PC-3 (cell line): ENCODE measurements at regions not wholly inside any gene's neighbourhood (a gene's known extent, or its start where the extent isn't known, plus 50 kb on each side); places are given as distances from the start of the nearest gene placed in this dataset.

Source experiments
- ATAC-seq: fragments of 200-7000 bp; cut with Tn5 transposase; 2 replicates; pipeline ENCODE4 v1.9.1; 2020; ENCODE audit warnings: mild to moderate bottlenecking, moderate library complexity
- BruUV-seq: library from RNA; stranded (reverse); fragments of 400-500 nt; replicated peaks from 2 replicates; lab custom pipeline; 2021; lab: Mats Ljungman, UMichigan
- CTCF ChIA-PET: fragments of 300-600 bp; sonication (Branson Sonifier 250); formaldehyde crosslinking; loops from one replicate; lab custom pipeline; 2022; ENCODE audit warnings: antibody characterized with exemption; lab: Charles Lee
- POLR2A ChIA-PET: fragments of 300-600 bp; sonication (Branson Sonifier 250); formaldehyde crosslinking; loops from one replicate; lab custom pipeline; 2022; ENCODE audit warnings: antibody characterized with exemption; ENCODE audit not compliant: unreplicated experiment; lab: Charles Lee
- DNase-seq: peaks from one replicate; pipeline ENCODE4 v3.0.0-alpha.2; 2015
- H2AFZ ChIP-seq: fragments of 300-600 bp; sonication (generic); 2 replicates; pipeline ENCODE4 v1.6.0; 2016; ENCODE audit warnings: antibody characterized with exemption, low read length
- H3F3A ChIP-seq: fragments of 300-600 bp; sonication (generic); one replicate; pipeline ENCODE4 v1.6.0; 2017; ENCODE audit warnings: antibody characterized with exemption, low read length, control low read depth, mild to moderate bottlenecking; ENCODE audit not compliant: unreplicated experiment
- H3K27ac ChIP-seq: fragments of 300-600 bp; sonication (generic); 2 replicates; pipeline ENCODE4 v1.5.1; 2016; ENCODE audit warnings: mild to moderate bottlenecking, low read length
- H3K27me3 ChIP-seq: fragments of 300-600 bp; sonication (generic); 2 replicates; pipeline ENCODE4 v1.6.1; 2016; ENCODE audit warnings: low read length, mixed read lengths
- H3K36me3 ChIP-seq: fragments of 300-600 bp; sonication (generic); 2 replicates; pipeline ENCODE4 v1.6.1; 2016; ENCODE audit warnings: low read depth, mixed run types, low read length, mixed read lengths
- H3K4me1 ChIP-seq: fragments of 300-600 bp; sonication (generic); 2 replicates; pipeline ENCODE4 v1.5.1; 2016; ENCODE audit warnings: low read length; ENCODE audit not compliant: insufficient read depth
- H3K4me2 ChIP-seq: fragments of 300-600 bp; sonication (generic); 2 replicates; pipeline ENCODE4 v1.6.0; 2016; ENCODE audit warnings: low read length
- H3K4me3 ChIP-seq: fragments of 300-600 bp; sonication (generic); 2 replicates; pipeline ENCODE4 v1.5.1; 2016; ENCODE audit warnings: mild to moderate bottlenecking, low read length, mixed read lengths
- H3K79me2 ChIP-seq: fragments of 300-600 bp; sonication (generic); 2 replicates; pipeline ENCODE4 v1.6.1; 2017; ENCODE audit warnings: low read length, mixed read lengths
- H3K9ac ChIP-seq: fragments of 300-600 bp; sonication (generic); 2 replicates; pipeline ENCODE4 v1.6.0; 2016; ENCODE audit warnings: mild to moderate bottlenecking, low read length
- H3K9me2 ChIP-seq: fragments of 300-600 bp; sonication (generic); replicated peaks from 2 replicates; pipeline ENCODE4 v1.6.1; 2016; ENCODE audit warnings: mixed run types, low read length, mixed read lengths
- H3K9me3 ChIP-seq: fragments of 300-600 bp; sonication (generic); 2 replicates; pipeline ENCODE4 v1.6.1; 2016; ENCODE audit warnings: low read length, mixed read lengths
- H4K20me1 ChIP-seq: fragments of 300-600 bp; sonication (generic); 2 replicates; pipeline ENCODE4 v1.6.1; 2016; ENCODE audit warnings: low read length, mixed read lengths
- EZH2 ChIP-seq: fragments of 300-600 bp; sonication (generic); IDR thresholded peaks from one replicate; pipeline ENCODE4 v1.6.1; 2017; ENCODE audit warnings: antibody characterized with exemption, mild to moderate bottlenecking, low read length; ENCODE audit not compliant: unreplicated experiment
- EZH2phosphoT487 ChIP-seq: fragments of 300-600 bp; sonication (generic); IDR thresholded peaks from 2 replicates; pipeline ENCODE4 v1.6.1; 2018; ENCODE audit warnings: mild to moderate bottlenecking, antibody characterized with exemption, low read length, borderline replicate concordance
- intact Hi-C: fragments of 100-400 bp; cut with micrococcal nuclease; formaldehyde crosslinking; loops from 2 replicates; pipeline ENCODE4 v1.9.0; 2023
- TF ChIP-seq, protein P1 (sequence below): fragments of 300-600 bp; sonication (generic); conservative IDR thresholded peaks from 2 replicates; pipeline ENCODE4 v1.5.1; 2017; ENCODE audit warnings: antibody characterized with exemption, low read depth, mild to moderate bottlenecking, low read length

- H3K9ac ChIP-seq, result no peak overlapping the region
Observed at GRCh38 chr18:67376372-67376771, 140.1 kb downstream of the DSEL start.

DNA sequence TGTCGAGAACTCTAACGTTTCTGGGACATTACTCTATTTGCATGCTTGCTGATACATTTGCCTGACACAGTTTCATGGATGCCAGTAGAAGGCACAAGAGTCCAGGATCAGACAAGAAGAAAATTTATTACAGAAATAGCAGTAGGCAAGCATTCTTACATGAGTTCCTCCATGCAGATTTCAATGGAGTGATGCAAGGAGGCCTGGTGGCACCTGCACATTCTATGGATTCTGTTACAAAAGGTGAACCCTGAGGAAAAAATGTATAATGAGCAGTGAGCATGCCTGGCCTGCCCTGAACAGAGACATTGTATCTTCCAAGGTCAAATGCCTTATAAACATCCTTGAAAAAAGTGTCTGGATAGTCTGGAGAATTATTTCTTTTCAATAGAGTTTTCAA lies 142.9 kb downstream of the DSEL start:
- ATAC-seq, result no peak
- Histone ChIP-seq H3K27ac (no peak overlapping the region), H3K9me2 (no peaks in the 10 kb centered on the region), H3K4me3 (no peak overlapping the region), H3K9ac (no peak overlapping the region), H4K20me1 (no peaks in the 10 kb centered on the region), H3K4me2 (no peak overlapping the region), H3K79me2 (no peaks in the 10 kb centered on the region), H3K9me3 (no peaks in the 10 kb centered on the region), H3K36me3 (no peaks in the 10 kb centered on the region), H2AFZ (no peak overlapping the region), H3F3A (no peaks in the 10 kb centered on the region), H3K4me1 (no peaks in the 10 kb centered on the region), H3K27me3 (no peaks in the 10 kb centered on the region)
- CTCF ChIA-PET, result no interaction called here
- no peak for DNase-seq
- intact Hi-C loops, result no loop called here
- TF ChIP-seq EZH2, result no peak
- no peak for TF ChIP-seq EZH2phosphoT487
- TF ChIP-seq, protein P1, sequence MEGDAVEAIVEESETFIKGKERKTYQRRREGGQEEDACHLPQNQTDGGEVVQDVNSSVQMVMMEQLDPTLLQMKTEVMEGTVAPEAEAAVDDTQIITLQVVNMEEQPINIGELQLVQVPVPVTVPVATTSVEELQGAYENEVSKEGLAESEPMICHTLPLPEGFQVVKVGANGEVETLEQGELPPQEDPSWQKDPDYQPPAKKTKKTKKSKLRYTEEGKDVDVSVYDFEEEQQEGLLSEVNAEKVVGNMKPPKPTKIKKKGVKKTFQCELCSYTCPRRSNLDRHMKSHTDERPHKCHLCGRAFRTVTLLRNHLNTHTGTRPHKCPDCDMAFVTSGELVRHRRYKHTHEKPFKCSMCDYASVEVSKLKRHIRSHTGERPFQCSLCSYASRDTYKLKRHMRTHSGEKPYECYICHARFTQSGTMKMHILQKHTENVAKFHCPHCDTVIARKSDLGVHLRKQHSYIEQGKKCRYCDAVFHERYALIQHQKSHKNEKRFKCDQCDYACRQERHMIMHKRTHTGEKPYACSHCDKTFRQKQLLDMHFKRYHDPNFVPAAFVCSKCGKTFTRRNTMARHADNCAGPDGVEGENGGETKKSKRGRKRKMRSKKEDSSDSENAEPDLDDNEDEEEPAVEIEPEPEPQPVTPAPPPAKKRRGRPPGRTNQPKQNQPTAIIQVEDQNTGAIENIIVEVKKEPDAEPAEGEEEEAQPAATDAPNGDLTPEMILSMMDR, result no peak
- POLR2A ChIA-PET, result no interaction called here
- no TSS peak for BruUV-seq

More at GRCh38 chr18:67376372-67376771, 140.1 kb downstream of the DSEL start:
- TF ChIP-seq EZH2, result no peak
- TF ChIP-seq, protein P1, result no peak
- no peak for TF ChIP-seq EZH2phosphoT487
- no peaks in the 10 kb centered on the region for H3F3A ChIP-seq
- H3K4me1 ChIP-seq, result no peaks in the 10 kb centered on the region
- no peaks in the 10 kb centered on the region for H3K36me3 ChIP-seq
- no peaks in the 10 kb centered on the region for H3K9me3 ChIP-seq
- intact Hi-C loops, result no loop called here
- H4K20me1 ChIP-seq, result no peaks in the 10 kb centered on the region
- DNase-seq (no peak), ATAC-seq (no peak)
- H3K27ac ChIP-seq, result no peak overlapping the region
- no peak overlapping the region for H3K4me3 ChIP-seq
- no peak overlapping the region for H2AFZ ChIP-seq
- no TSS peak for BruUV-seq
- no peaks in the 10 kb centered on the region for H3K79me2 ChIP-seq
- H3K9me2 ChIP-seq, result no peaks in the 10 kb centered on the region
- ChIA-PET CTCF (no interaction called here), POLR2A (no interaction called here)
- H3K4me2 ChIP-seq, result no peak overlapping the region
- no peaks in the 10 kb centered on the region for H3K27me3 ChIP-seq

- Histone ChIP-seq H3K4me1 (no peaks in the 10 kb centered on the region), H3K9me2 (0 out of 2 replicates have a peak, but pooled peaks cover 3% of the 10 kb centered on the region), H3K36me3 (no peaks in the 10 kb centered on the region), H3K9ac (no peak overlapping the region), H3K4me3 (no peak overlapping the region), H3K27ac (no peak overlapping the region), H3K79me2 (no peaks in the 10 kb centered on the region), H3K27me3 (no peaks in the 10 kb centered on the region), H3K9me3 (no peaks in the 10 kb centered on the region), H4K20me1 (no peaks in the 10 kb centered on the region), H3K4me2 (no peak overlapping the region), H2AFZ (no peak overlapping the region), H3F3A (no peaks in the 10 kb centered on the region)
- intact Hi-C loops, result no loop called here
- POLR2A ChIA-PET, result no interaction called here
- BruUV-seq, result no TSS peak
- no peak for TF ChIP-seq EZH2
- TF ChIP-seq, protein P1, result no peak
- peak; percentile 14 for DNase-seq
- ATAC-seq, result no peak
- CTCF ChIA-PET, result interaction anchor here (0.6 kb wide), 1 partner anchor 36 kb away, joined by 5 read pairs; no protein-coding TSS in a partner anchor
Observed at GRCh38 chr18:67367540-67367939, 149.0 kb downstream of the DSEL start.
